Omental fat pad (tissue), 3 donors: ENCODE measurements at regions not wholly inside any gene's neighbourhood (a gene's known extent, or its start where the extent isn't known, plus 50 kb on each side); places are given as distances from the start of the nearest gene placed in this dataset.

Experiments used
- ATAC-seq: fragments of 150-250 bp; one replicate; pipeline ENCODE4 v1.9.1; 2016; ENCODE audit warnings: mild to moderate bottlenecking, moderate library complexity; ENCODE audit not compliant: low FRiP score
- DNase-seq: peaks from one replicate; pipeline ENCODE4 v3.0.0-alpha.2; 2019; ENCODE audit warnings: low spot score
- CTCF ChIP-seq, 3 donors: fragments of 450-650 bp; IDR thresholded peaks; one replicate each; pipeline ENCODE4 v1.5.1; 2016 to 2017; ENCODE audit warnings: antibody characterized with exemption in 3 of 3, mild to moderate bottlenecking in 3 of 3, moderate library complexity in 2 of 3

DNA sequence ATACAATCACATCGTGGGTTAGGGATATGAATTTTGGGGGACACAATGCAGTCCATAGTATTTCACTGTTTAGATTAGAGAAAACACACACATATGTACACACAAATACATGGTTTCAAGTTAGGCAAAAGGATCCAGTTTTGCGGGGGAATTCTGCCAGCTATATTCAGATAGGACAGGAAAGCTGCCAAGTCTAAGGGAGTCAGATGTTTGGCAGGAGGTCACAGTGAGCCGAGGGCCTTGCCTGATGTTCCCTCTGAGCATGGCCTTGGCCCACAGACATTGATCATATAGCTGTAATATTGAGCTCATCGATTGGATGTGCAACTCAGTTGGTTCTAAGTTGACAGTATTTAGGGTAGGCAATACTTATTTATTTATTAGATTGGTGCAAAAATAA lies 122.8 kb downstream of the ADRA2A start:
- no peak for TF ChIP-seq CTCF (IDR thresholded peaks at IDR 0.05)
- no peak for DNase-seq
- ATAC-seq, result no peak

- TF ChIP-seq CTCF (IDR thresholded peaks at IDR 0.05), result no peak
- ATAC-seq, result no peak
- DNase-seq, result no peak
Measured at GRCh38 chr10:111200505-111201186, 123.8 kb downstream of the ADRA2A start.

DNA sequence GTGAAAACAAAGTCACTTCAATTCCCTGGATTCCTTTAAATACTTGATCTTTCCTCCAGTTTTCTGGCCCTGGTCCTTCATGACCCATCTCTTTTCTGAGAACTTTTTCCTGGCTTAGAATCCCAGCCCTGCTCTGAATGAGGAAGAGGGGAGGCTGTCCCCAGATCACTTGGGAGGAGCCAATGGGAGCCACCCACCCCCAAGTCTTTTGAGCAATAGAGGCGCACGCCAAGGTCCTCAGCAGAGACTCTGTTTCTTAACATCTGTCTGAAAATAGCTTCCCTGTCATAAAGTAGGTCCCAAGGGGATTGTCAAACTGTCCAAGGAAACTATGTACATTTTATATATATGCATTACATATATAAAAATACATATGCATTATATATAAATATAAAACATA lies 126.8 kb downstream of the ADRA2A start:
- ATAC-seq (no peak), DNase-seq (no peak)
- no peak for TF ChIP-seq CTCF (IDR thresholded peaks at IDR 0.05)

- TF ChIP-seq CTCF (IDR thresholded peaks at IDR 0.05), result no peak
- ATAC-seq, result no peak
- DNase-seq, result no peak
Measured at GRCh38 chr10:111204838-111205237, 128.0 kb downstream of the ADRA2A start.

DNA sequence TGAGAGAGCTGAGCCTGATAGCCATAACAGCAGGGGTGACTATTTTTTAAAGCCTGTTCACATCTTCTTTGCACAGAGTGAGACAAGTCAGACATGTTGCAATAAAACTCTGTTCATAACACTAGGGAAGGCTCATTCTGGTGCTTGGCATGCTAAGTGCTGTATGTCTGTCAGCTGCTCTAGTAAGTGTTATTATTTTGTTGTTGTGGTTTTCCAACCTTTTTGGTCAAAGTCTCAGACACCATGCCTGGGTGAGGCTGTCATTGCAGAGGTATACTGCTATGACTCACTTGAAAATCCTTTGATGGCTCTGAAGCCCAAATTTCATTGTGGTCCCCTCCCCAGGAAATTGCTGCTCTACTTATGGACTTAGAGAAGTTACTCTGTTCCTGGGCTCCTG lies 129.7 kb downstream of the ADRA2A start:
- no peak for TF ChIP-seq CTCF (IDR thresholded peaks at IDR 0.05)
- DNase-seq (no peak), ATAC-seq (no peak)

- no peak for ATAC-seq
- no peak for TF ChIP-seq CTCF (IDR thresholded peaks at IDR 0.05)
- no peak for DNase-seq
Measured at GRCh38 chr10:111207500-111207899, 130.7 kb downstream of the ADRA2A start.

DNA sequence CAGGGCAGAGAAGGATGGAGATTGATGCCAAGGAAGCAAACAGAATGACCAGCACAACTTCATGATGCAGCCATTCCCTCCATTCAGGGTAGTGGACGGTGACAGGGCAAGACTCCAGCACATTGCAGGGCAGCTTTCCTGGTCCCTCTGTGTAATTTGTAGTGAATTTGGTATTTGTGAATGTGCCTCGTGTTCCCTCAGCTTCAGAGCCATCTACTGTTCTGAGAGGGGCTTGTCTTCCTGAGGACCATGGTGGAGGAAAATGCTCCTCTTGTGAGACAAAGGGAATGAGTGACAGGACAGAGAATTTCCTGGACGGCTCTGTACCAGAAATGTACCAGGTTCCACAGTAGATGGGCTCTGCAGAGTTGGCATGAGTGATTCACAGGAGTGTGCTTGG lies 132.1 kb downstream of the ADRA2A start:
- no peak for TF ChIP-seq CTCF (IDR thresholded peaks at IDR 0.05)
- ATAC-seq (no peak), DNase-seq (no peak)
